Neural progenitor cell (in vitro differentiated cells): ENCODE measurements at regions not wholly inside any gene's neighbourhood (a gene's known extent, or its start where the extent isn't known, plus 50 kb on each side); places are given as distances from the start of the nearest gene placed in this dataset.

Experiments used
- DNase-seq: peaks from one replicate; pipeline ENCODE4 v3.0.0-alpha.2; 2016; ENCODE audit warnings: low spot score
- H2AFZ ChIP-seq: fragments of 200-600 bp; sonication (generic); replicated peaks from 2 replicates; pipeline ENCODE4 v1.6.1; 2016; ENCODE audit warnings: antibody characterized with exemption
- H3F3A ChIP-seq: fragments of 200-600 bp; sonication (generic); 2 replicates; pipeline ENCODE4 v1.6.1; 2016; ENCODE audit warnings: antibody characterized with exemption, low read depth
- H3K27ac ChIP-seq: fragments of 200-600 bp; sonication (generic); 2 replicates; pipeline ENCODE4 v1.5.1; 2016; ENCODE audit warnings: mild to moderate bottlenecking
- H3K27me3 ChIP-seq: fragments of 200-600 bp; sonication (generic); 2 replicates; pipeline ENCODE4 v1.6.1; 2016; ENCODE audit warnings: mild to moderate bottlenecking, moderate library complexity
- H3K36me3 ChIP-seq: fragments of 200-600 bp; sonication (generic); 2 replicates; pipeline ENCODE4 v1.5.1; 2016
- H3K4me1 ChIP-seq: fragments of 200-600 bp; sonication (generic); 2 replicates; pipeline ENCODE4 v1.6.1; 2016; ENCODE audit warnings: mixed run types
- H3K4me2 ChIP-seq: fragments of 200-600 bp; sonication (generic); 2 replicates; pipeline ENCODE4 v1.6.1; 2016
- H3K4me3 ChIP-seq: fragments of 200-600 bp; sonication (generic); 2 replicates; pipeline ENCODE4 v1.5.1; 2016
- H3K79me2 ChIP-seq: fragments of 200-600 bp; sonication (generic); 2 replicates; pipeline ENCODE4 v1.6.1; 2016; ENCODE audit warnings: low read depth
- H3K9ac ChIP-seq: fragments of 200-600 bp; sonication (generic); 2 replicates; pipeline ENCODE4 v1.6.1; 2016
- H3K9me3 ChIP-seq: fragments of 200-600 bp; sonication (generic); 2 replicates; pipeline ENCODE4 v1.5.1; 2016; ENCODE audit warnings: low read depth
- H4K20me1 ChIP-seq: fragments of 200-600 bp; sonication (generic); 2 replicates; pipeline ENCODE4 v1.6.1; 2016; ENCODE audit warnings: low read depth
- H3K27ac Mint-ChIP-seq: 3 replicates; pipeline ENCODE4 v1.8.0; 2021; ENCODE audit warnings: mixed read lengths
- H3K27me3 Mint-ChIP-seq: 2 replicates; pipeline ENCODE4 v1.8.0; 2022; ENCODE audit warnings: low read depth, mild to moderate bottlenecking, inconsistent platforms, moderate library complexity, mixed read lengths; ENCODE audit not compliant: insufficient read depth
- H3K36me3 Mint-ChIP-seq: 3 replicates; pipeline ENCODE4 v1.8.0; 2021; ENCODE audit warnings: mixed read lengths
- H3K4me1 Mint-ChIP-seq: 3 replicates; pipeline ENCODE4 v1.8.0; 2021; ENCODE audit warnings: mixed read lengths
- H3K4me3 Mint-ChIP-seq: 3 replicates; pipeline ENCODE4 v1.8.0; 2021; ENCODE audit warnings: mild to moderate bottlenecking, moderate library complexity, mixed read lengths
- H3K9me3 Mint-ChIP-seq: 3 replicates; pipeline ENCODE4 v1.8.0; 2020; ENCODE audit warnings: mixed read lengths
- EZH2 ChIP-seq: fragments of 200-600 bp; sonication (generic); IDR thresholded peaks from 2 replicates; pipeline ENCODE4 v1.6.1; 2017; ENCODE audit warnings: antibody characterized with exemption, mild to moderate bottlenecking, moderate library complexity
- EZH2phosphoT487 ChIP-seq: fragments of 200-600 bp; sonication (generic); IDR thresholded peaks from 2 replicates; pipeline ENCODE4 v1.6.1; 2017; ENCODE audit warnings: antibody characterized with exemption
- TF ChIP-seq, protein P1 (sequence below): fragments of 200-600 bp; sonication (generic); IDR thresholded peaks from 2 replicates; pipeline ENCODE4 v1.5.1; 2017; ENCODE audit warnings: antibody characterized with exemption, mild to moderate bottlenecking

GRCh38 chr3:180417241-180417640 lies 184.7 kb upstream of the TTC14 start:
- Histone ChIP-seq H3K27ac (no peak overlapping the region), H2AFZ (peak overlapping the region; percentile 20), H3K4me2 (no peak overlapping the region), H3K4me3 (no peak overlapping the region), H3K9me3 (no peaks in the 10 kb centered on the region), H3K4me1 (peaks cover 26% of the 10 kb centered on the region), H3K79me2 (no peaks in the 10 kb centered on the region), H3K36me3 (no peaks in the 10 kb centered on the region), H3K27me3 (no peaks in the 10 kb centered on the region), H4K20me1 (no peaks in the 10 kb centered on the region), H3F3A (no peaks in the 10 kb centered on the region), H3K9ac (no peak overlapping the region)
- Mint-ChIP-seq H3K27me3 (no peaks in the 10 kb centered on the region), H3K27ac (no peak overlapping the region), H3K4me1 (peaks cover 27% of the 10 kb centered on the region), H3K36me3 (no peaks in the 10 kb centered on the region), H3K9me3 (no peaks in the 10 kb centered on the region), H3K4me3 (no peak overlapping the region)
- TF ChIP-seq, protein P1, sequence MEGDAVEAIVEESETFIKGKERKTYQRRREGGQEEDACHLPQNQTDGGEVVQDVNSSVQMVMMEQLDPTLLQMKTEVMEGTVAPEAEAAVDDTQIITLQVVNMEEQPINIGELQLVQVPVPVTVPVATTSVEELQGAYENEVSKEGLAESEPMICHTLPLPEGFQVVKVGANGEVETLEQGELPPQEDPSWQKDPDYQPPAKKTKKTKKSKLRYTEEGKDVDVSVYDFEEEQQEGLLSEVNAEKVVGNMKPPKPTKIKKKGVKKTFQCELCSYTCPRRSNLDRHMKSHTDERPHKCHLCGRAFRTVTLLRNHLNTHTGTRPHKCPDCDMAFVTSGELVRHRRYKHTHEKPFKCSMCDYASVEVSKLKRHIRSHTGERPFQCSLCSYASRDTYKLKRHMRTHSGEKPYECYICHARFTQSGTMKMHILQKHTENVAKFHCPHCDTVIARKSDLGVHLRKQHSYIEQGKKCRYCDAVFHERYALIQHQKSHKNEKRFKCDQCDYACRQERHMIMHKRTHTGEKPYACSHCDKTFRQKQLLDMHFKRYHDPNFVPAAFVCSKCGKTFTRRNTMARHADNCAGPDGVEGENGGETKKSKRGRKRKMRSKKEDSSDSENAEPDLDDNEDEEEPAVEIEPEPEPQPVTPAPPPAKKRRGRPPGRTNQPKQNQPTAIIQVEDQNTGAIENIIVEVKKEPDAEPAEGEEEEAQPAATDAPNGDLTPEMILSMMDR = no peak
- TF ChIP-seq EZH2 (no peak), EZH2phosphoT487 (no peak)
- DNase-seq = no peak

- no peak overlapping the region for H3K27ac ChIP-seq
- no peaks in the 10 kb centered on the region for H3K27me3 ChIP-seq
- no peaks in the 10 kb centered on the region for H3K9me3 ChIP-seq
- H3F3A ChIP-seq = no peaks in the 10 kb centered on the region
- DNase-seq = no peak
- TF ChIP-seq EZH2 (no peak), EZH2phosphoT487 (no peak)
- TF ChIP-seq, protein P1 = no peak
- Mint-ChIP-seq H3K27ac (no peak overlapping the region), H3K27me3 (no peaks in the 10 kb centered on the region), H3K36me3 (no peaks in the 10 kb centered on the region), H3K4me3 (no peak overlapping the region), H3K9me3 (no peaks in the 10 kb centered on the region), H3K4me1 (peaks cover 30% of the 10 kb centered on the region)
- no peak overlapping the region for H3K4me2 ChIP-seq
- H3K36me3 ChIP-seq = no peaks in the 10 kb centered on the region
- H2AFZ ChIP-seq = no peak overlapping the region
- H3K4me1 ChIP-seq = peaks cover 28% of the 10 kb centered on the region
- no peak overlapping the region for H3K4me3 ChIP-seq
- no peak overlapping the region for H3K9ac ChIP-seq
- H4K20me1 ChIP-seq = no peaks in the 10 kb centered on the region
- H3K79me2 ChIP-seq = no peaks in the 10 kb centered on the region
Observed at GRCh38 chr3:180420016-180420415, 181.9 kb upstream of the TTC14 start.

DNA sequence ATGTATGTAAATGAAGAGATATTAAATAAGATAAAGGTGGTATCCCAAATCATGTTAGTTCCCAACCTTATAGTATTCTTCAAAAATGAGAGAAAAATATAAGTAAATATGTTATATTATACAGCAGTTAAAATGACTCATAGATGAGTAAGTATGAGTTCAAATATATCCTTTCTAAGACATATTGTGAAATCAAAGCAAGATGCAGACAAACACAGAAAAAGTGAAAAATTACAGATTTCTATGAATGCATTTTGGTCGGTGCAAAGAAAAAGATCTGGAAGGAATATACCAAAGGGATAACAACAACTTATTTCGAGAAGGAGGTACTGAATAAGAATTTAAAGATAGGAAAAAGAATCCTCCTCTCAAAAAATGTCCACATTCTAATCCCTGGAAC lies 181.2 kb upstream of the TTC14 start:
- Mint-ChIP-seq H3K27ac (no peak overlapping the region), H3K36me3 (no peaks in the 10 kb centered on the region), H3K4me3 (no peak overlapping the region), H3K9me3 (no peaks in the 10 kb centered on the region), H3K4me1 (peaks cover 27% of the 10 kb centered on the region), H3K27me3 (no peaks in the 10 kb centered on the region)
- no peak overlapping the region for H3K9ac ChIP-seq
- no peaks in the 10 kb centered on the region for H4K20me1 ChIP-seq
- no peaks in the 10 kb centered on the region for H3F3A ChIP-seq
- no peak overlapping the region for H3K4me3 ChIP-seq
- H3K27ac ChIP-seq = no peak overlapping the region
- DNase-seq = no peak
- H2AFZ ChIP-seq = peak overlapping the region; percentile 88
- H3K9me3 ChIP-seq = no peaks in the 10 kb centered on the region
- H3K4me2 ChIP-seq = no peak overlapping the region
- no peaks in the 10 kb centered on the region for H3K27me3 ChIP-seq
- H3K79me2 ChIP-seq = no peaks in the 10 kb centered on the region
- peaks cover 28% of the 10 kb centered on the region for H3K4me1 ChIP-seq
- no peaks in the 10 kb centered on the region for H3K36me3 ChIP-seq
- TF ChIP-seq, protein P1 = no peak
- TF ChIP-seq EZH2 (no peak), EZH2phosphoT487 (no peak)

- peaks cover 28% of the 10 kb centered on the region for H3K4me1 ChIP-seq
- H3K4me3 ChIP-seq = no peak overlapping the region
- Mint-ChIP-seq H3K27me3 (no peaks in the 10 kb centered on the region), H3K4me3 (no peak overlapping the region), H3K36me3 (no peaks in the 10 kb centered on the region), H3K27ac (peak overlapping the region; percentile 34), H3K4me1 (peaks cover 24% of the 10 kb centered on the region), H3K9me3 (no peaks in the 10 kb centered on the region)
- H3K9ac ChIP-seq = no peak overlapping the region
- no peak overlapping the region for H3K4me2 ChIP-seq
- H3K27me3 ChIP-seq = no peaks in the 10 kb centered on the region
- no peak overlapping the region for H3K27ac ChIP-seq
- H3K36me3 ChIP-seq = no peaks in the 10 kb centered on the region
- DNase-seq = no peak
- no peaks in the 10 kb centered on the region for H3K9me3 ChIP-seq
- H3F3A ChIP-seq = no peaks in the 10 kb centered on the region
- H4K20me1 ChIP-seq = no peaks in the 10 kb centered on the region
- no peaks in the 10 kb centered on the region for H3K79me2 ChIP-seq
- H2AFZ ChIP-seq = peak overlapping the region; percentile 88
- TF ChIP-seq EZH2 = no peak
- TF ChIP-seq, protein P1 = no peak
- TF ChIP-seq EZH2phosphoT487 = no peak
Observed at GRCh38 chr3:180421221-180421620, 180.7 kb upstream of the TTC14 start.
